HepG2 (cell line): ENCODE measurements at regions not wholly inside any gene's neighbourhood (a gene's known extent, or its start where the extent isn't known, plus 50 kb on each side); places are given as distances from the start of the nearest gene placed in this dataset.

Experiments
- ATAC-seq: fragments of 200-7000 bp; cut with Tn5 transposase; 3 replicates; pipeline ENCODE4 v1.9.1; 2020; ENCODE audit warnings: mild to moderate bottlenecking, moderate library complexity
- BruUV-seq: library from RNA; stranded (reverse); fragments of 400-500 nt; replicated peaks from 2 replicates; lab custom pipeline; 2021; lab: Mats Ljungman, UMichigan
- CTCF ChIA-PET: fragments of 300-600 bp; formaldehyde crosslinking; extraction: SDS; loops from one replicate; lab custom pipeline; 2021; ENCODE audit warnings: low total read pairs, inconsistent platforms, low intra/inter-chr PET ratio; lab: Yijun Ruan, JAX
- POLR2A ChIA-PET: fragments of 350-600 bp; sonication (Branson Sonifier 250); formaldehyde crosslinking; loops from one replicate; lab custom pipeline; 2020; ENCODE audit warnings: antibody characterized with exemption, inconsistent platforms; lab: Yijun Ruan, JAX
- DNase-seq: peaks from one replicate; pipeline ENCODE4 v3.0.0-alpha.2; 2015; ENCODE audit warnings: low spot score
- FAIRE-seq: peaks from 3 replicates; lab custom pipeline; 2011; peaks lifted over from hg19 to GRCh38; lab: Jason Lieb, UNC
- H2AFZ ChIP-seq: one replicate; pipeline ENCODE4 v1.6.1; 2011; ENCODE audit warnings: low read length, inconsistent platforms
- H3K27ac ChIP-seq: fragments of 300-600 bp; 3 replicates; pipeline ENCODE4 v1.8.0; 2011; ENCODE audit warnings: mixed run types, mild to moderate bottlenecking, mixed read lengths, low read length, inconsistent platforms; ENCODE audit not compliant: insufficient read depth; ENCODE audit errors: extremely low read length
- H3K27me3 ChIP-seq, 2 experiments: fragments of 200-600 bp in 1 of 2; 2 replicates in 1 of 2; 3 replicates in 1 of 2; pipeline versions ENCODE4 v1.6.0 to v1.8.0; 2011; ENCODE audit warnings: low read length in 2 of 2, mild to moderate bottlenecking in 2 of 2, moderate library complexity in 2 of 2, inconsistent platforms in 1 of 2; ENCODE audit not compliant: insufficient read depth in 2 of 2, control insufficient read depth in 1 of 2
- H3K36me3 ChIP-seq, 2 experiments: fragments of 200-600 bp in 1 of 2; replicated peaks in 1 of 2; 2 replicates in 1 of 2; 3 replicates in 1 of 2; pipeline versions ENCODE4 v1.5.1 to v1.8.0; 2011; ENCODE audit warnings: low read length in 2 of 2, inconsistent platforms in 1 of 2; ENCODE audit not compliant: insufficient read depth in 2 of 2, control insufficient read depth in 1 of 2
- H3K4me1 ChIP-seq: 2 replicates; pipeline ENCODE4 v1.5.1; 2012; ENCODE audit warnings: low read length, inconsistent platforms; ENCODE audit not compliant: insufficient read depth
- H3K4me2 ChIP-seq: 2 replicates; pipeline ENCODE4 v1.6.0; 2011; ENCODE audit warnings: low read depth, low read length, inconsistent platforms
- H3K4me3 ChIP-seq, 3 experiments: fragments of 200-600 bp in 1 of 3; sonication (generic), shearing (Covaris generic) in 1 of 3; replicated peaks in 1 of 3; 2 replicates each; pipeline ENCODE4 v1.5.1; 2011 to 2016; ENCODE audit warnings: low read length in 3 of 3, inconsistent platforms in 2 of 3, low read depth in 2 of 3, mild to moderate bottlenecking in 2 of 3, control low read depth in 1 of 3, mixed read lengths in 1 of 3; ENCODE audit not compliant: insufficient read depth in 1 of 3
- H3K79me2 ChIP-seq: one replicate; pipeline ENCODE4 v1.6.1; 2011; ENCODE audit warnings: low read length, inconsistent platforms; ENCODE audit not compliant: insufficient read depth
- H3K9ac ChIP-seq: 2 replicates; pipeline ENCODE4 v1.6.0; 2011; ENCODE audit warnings: mild to moderate bottlenecking, low read depth, low read length, inconsistent platforms; ENCODE audit not compliant: insufficient read depth
- H3K9me3 ChIP-seq: 2 replicates; pipeline ENCODE4 v1.5.1; 2012; ENCODE audit warnings: mild to moderate bottlenecking, low read length
- H4K20me1 ChIP-seq: 2 replicates; pipeline ENCODE4 v1.6.0; 2011; ENCODE audit warnings: inconsistent platforms, mild to moderate bottlenecking, low read length, moderate library complexity; ENCODE audit not compliant: insufficient read depth
- CREM ChIP-seq, 2 experiments: sonication (generic) in 1 of 2; formaldehyde crosslinking in 1 of 2; IDR thresholded peaks; 2 replicates each; pipeline versions ENCODE4 v1.4.0 to v1.6.1; 2016 to 2020; ENCODE audit warnings: antibody characterized with exemption in 1 of 2, mild to moderate bottlenecking in 1 of 2, missing genetic modification reagents in 1 of 2
- GTF2F1 ChIP-seq: fragments of 150-350 bp; IDR thresholded peaks from 2 replicates; pipeline ENCODE4 v1.6.1; 2014; ENCODE audit warnings: low read length
- GZF1 ChIP-seq: sonication (generic); formaldehyde crosslinking; IDR thresholded peaks from 2 replicates; pipeline ENCODE4 v1.5.1; 2020; ENCODE audit warnings: mild to moderate bottlenecking, missing genetic modification reagents
- MXD4 ChIP-seq: IDR thresholded peaks from 2 replicates; pipeline ENCODE4 v1.6.1; 2016; ENCODE audit warnings: mild to moderate bottlenecking, missing biosample characterization, missing genetic modification reagents
- PAX8 ChIP-seq: sonication (generic); formaldehyde crosslinking; IDR thresholded peaks from 2 replicates; pipeline ENCODE4 v1.8.0; 2022; ENCODE audit warnings: mild to moderate bottlenecking, missing genetic modification reagents, borderline replicate concordance
- SNAPC2 ChIP-seq: sonication (generic); formaldehyde crosslinking; IDR thresholded peaks from 2 replicates; pipeline ENCODE4 v1.8.1; 2022; ENCODE audit warnings: mild to moderate bottlenecking, missing genetic modification reagents
- TRIM24 ChIP-seq: sonication (generic); formaldehyde crosslinking; IDR thresholded peaks from 2 replicates; pipeline ENCODE4 v1.8.0; 2022; ENCODE audit warnings: mild to moderate bottlenecking, missing genetic modification reagents
- ZFP36L1 ChIP-seq: sonication (generic); formaldehyde crosslinking; IDR thresholded peaks from 2 replicates; pipeline ENCODE4 v1.8.0; 2022; ENCODE audit warnings: mild to moderate bottlenecking, missing genetic modification reagents, moderate library complexity
- ZFP90 ChIP-seq: sonication (generic); formaldehyde crosslinking; IDR thresholded peaks from 2 replicates; pipeline ENCODE4 v1.8.0; 2022; ENCODE audit warnings: missing genetic modification reagents, mild to moderate bottlenecking, inconsistent platforms, borderline replicate concordance
- ZMAT3 ChIP-seq: sonication (generic); formaldehyde crosslinking; conservative IDR thresholded peaks from 2 replicates; pipeline ENCODE4 v1.7.0; 2021; ENCODE audit warnings: missing genetic modification reagents
- ZNF121 ChIP-seq: sonication (generic); formaldehyde crosslinking; IDR thresholded peaks from 2 replicates; pipeline ENCODE4 v1.5.0; 2020; ENCODE audit warnings: mild to moderate bottlenecking, missing genetic modification reagents
- ZNF569 ChIP-seq: sonication (generic); formaldehyde crosslinking; IDR thresholded peaks from 2 replicates; pipeline ENCODE4 v1.5.0; 2020; ENCODE audit warnings: mild to moderate bottlenecking, missing genetic modification reagents, moderate library complexity, borderline replicate concordance
- ZSCAN29 ChIP-seq: sonication (generic); formaldehyde crosslinking; conservative IDR thresholded peaks from 2 replicates; pipeline ENCODE4 v1.4.0; 2020; ENCODE audit warnings: mild to moderate bottlenecking, missing genetic modification reagents
- WGBS: methylation state at CpG from one replicate; pipeline ENCODE4 v1.1.6; 2017; ENCODE audit warnings: low lambda C conversion rate; 5-methylcytosine and 5-hydroxymethylcytosine counted together
- in situ Hi-C: cut with HindIII; loops from 2 replicates; pipeline ENCODE4 v1.10.0; 2017; ENCODE audit warnings: low pct_unique_long_range_greater_than_20kb; ENCODE audit not compliant: extremely low pct_ligation_motif_present
- intact Hi-C: fragments of 100-400 bp; cut with micrococcal nuclease; formaldehyde crosslinking; loops from one replicate; pipeline ENCODE4 v1.10.0; 2022; ENCODE audit not compliant: unreplicated experiment
- TF ChIP-seq, protein P1 (sequence below): IDR thresholded peaks from 2 replicates; pipeline ENCODE4 v1.6.1; 2016; ENCODE audit warnings: low read depth, control low read depth
- TF ChIP-seq, protein P2 (sequence below): sonication (generic); formaldehyde crosslinking; IDR thresholded peaks from 2 replicates; pipeline ENCODE4 v1.4.0; 2020; ENCODE audit warnings: missing genetic modification reagents
- TF ChIP-seq, protein P3 (sequence below): IDR thresholded peaks from 2 replicates; pipeline ENCODE4 v1.6.1; 2012; ENCODE audit warnings: low read length, improper control_type of control experiment
- TF ChIP-seq, protein P4 (sequence below): sonication (generic); formaldehyde crosslinking; IDR thresholded peaks from 2 replicates; pipeline ENCODE4 v1.4.0; 2020; ENCODE audit warnings: mild to moderate bottlenecking, low read depth, missing genetic modification reagents
- TF ChIP-seq, protein P5 (sequence below), 2 experiments: fragments of 450-650 bp in 1 of 2; sonication (generic) in 1 of 2; formaldehyde crosslinking; IDR thresholded peaks; 2 replicates each; pipeline versions ENCODE4 v1.5.0 to v1.8.0; 2020 to 2022; ENCODE audit warnings: mild to moderate bottlenecking in 1 of 2, missing genetic modification reagents in 1 of 2

DNA sequence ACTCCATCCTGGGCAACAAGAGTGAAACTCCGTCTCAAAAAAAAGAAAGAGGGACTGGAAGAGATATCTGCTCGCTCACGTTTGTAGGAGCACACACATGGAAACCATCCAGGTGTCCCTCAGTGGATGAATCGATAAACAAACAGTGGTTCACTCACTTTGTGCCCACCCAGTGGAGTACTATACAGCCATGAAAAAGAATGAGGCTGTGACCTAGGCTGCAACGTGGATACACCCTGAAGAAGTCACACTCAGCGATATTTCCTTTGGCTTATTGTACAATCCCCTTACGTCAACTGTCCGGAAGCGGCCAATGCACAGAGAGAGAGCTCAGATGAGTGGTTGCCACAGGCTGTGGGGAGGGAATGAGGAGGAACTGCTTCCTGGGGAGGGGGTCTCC is 82.3 kb upstream of the PPP2R3B start:
- intact Hi-C loops (no loop called here), in situ Hi-C loops (no loop called here)
- Histone ChIP-seq H3K4me1 (no peaks in the 10 kb centered on the region), H4K20me1 (no peaks in the 10 kb centered on the region), H2AFZ (no peak overlapping the region), H3K9ac (no peak overlapping the region), H3K9me3 (no peaks in the 10 kb centered on the region), H3K36me3 (no peaks in the 10 kb centered on the region), H3K79me2 (no peaks in the 10 kb centered on the region), H3K27ac (no peak overlapping the region), H3K4me3 (no peak overlapping the region), H3K27me3 (no peaks in the 10 kb centered on the region; a peak in 1 of 5 replicates), H3K4me2 (no peak overlapping the region)
- 44% methylated on average over 9 of the region's 9 CpGs for WGBS
- CTCF ChIA-PET = no interaction called here
- POLR2A ChIA-PET = no interaction called here
- no peak for TF ChIP-seq SNAPC2
- no peak for TF ChIP-seq MXD4 (CRISPR knock-in tag)
- no peak for TF ChIP-seq GZF1
- TF ChIP-seq, protein P1, sequence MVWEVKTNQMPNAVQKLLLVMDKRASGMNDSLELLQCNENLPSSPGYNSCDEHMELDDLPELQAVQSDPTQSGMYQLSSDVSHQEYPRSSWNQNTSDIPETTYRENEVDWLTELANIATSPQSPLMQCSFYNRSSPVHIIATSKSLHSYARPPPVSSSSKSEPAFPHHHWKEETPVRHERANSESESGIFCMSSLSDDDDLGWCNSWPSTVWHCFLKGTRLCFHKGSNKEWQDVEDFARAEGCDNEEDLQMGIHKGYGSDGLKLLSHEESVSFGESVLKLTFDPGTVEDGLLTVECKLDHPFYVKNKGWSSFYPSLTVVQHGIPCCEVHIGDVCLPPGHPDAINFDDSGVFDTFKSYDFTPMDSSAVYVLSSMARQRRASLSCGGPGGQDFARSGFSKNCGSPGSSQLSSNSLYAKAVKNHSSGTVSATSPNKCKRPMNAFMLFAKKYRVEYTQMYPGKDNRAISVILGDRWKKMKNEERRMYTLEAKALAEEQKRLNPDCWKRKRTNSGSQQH (CRISPR knock-in tag) = no peak
- TF ChIP-seq, protein P2, sequence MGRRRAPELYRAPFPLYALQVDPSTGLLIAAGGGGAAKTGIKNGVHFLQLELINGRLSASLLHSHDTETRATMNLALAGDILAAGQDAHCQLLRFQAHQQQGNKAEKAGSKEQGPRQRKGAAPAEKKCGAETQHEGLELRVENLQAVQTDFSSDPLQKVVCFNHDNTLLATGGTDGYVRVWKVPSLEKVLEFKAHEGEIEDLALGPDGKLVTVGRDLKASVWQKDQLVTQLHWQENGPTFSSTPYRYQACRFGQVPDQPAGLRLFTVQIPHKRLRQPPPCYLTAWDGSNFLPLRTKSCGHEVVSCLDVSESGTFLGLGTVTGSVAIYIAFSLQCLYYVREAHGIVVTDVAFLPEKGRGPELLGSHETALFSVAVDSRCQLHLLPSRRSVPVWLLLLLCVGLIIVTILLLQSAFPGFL (CRISPR knock-in tag) = no peak
- no peak for TF ChIP-seq ZSCAN29
- no peak for TF ChIP-seq ZNF569
- no peak for TF ChIP-seq ZFP90 (CRISPR knock-in tag)
- TF ChIP-seq, protein P3, sequence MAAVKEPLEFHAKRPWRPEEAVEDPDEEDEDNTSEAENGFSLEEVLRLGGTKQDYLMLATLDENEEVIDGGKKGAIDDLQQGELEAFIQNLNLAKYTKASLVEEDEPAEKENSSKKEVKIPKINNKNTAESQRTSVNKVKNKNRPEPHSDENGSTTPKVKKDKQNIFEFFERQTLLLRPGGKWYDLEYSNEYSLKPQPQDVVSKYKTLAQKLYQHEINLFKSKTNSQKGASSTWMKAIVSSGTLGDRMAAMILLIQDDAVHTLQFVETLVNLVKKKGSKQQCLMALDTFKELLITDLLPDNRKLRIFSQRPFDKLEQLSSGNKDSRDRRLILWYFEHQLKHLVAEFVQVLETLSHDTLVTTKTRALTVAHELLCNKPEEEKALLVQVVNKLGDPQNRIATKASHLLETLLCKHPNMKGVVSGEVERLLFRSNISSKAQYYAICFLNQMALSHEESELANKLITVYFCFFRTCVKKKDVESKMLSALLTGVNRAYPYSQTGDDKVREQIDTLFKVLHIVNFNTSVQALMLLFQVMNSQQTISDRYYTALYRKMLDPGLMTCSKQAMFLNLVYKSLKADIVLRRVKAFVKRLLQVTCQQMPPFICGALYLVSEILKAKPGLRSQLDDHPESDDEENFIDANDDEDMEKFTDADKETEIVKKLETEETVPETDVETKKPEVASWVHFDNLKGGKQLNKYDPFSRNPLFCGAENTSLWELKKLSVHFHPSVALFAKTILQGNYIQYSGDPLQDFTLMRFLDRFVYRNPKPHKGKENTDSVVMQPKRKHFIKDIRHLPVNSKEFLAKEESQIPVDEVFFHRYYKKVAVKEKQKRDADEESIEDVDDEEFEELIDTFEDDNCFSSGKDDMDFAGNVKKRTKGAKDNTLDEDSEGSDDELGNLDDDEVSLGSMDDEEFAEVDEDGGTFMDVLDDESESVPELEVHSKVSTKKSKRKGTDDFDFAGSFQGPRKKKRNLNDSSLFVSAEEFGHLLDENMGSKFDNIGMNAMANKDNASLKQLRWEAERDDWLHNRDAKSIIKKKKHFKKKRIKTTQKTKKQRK = no peak
- no peak for TF ChIP-seq ZNF121 (CRISPR knock-in tag)
- TF ChIP-seq PAX8 = no peak
- TF ChIP-seq CREM (IDR thresholded peaks at IDR 0.05) = no peak
- no peak for TF ChIP-seq CREM (CRISPR knock-in tag; IDR thresholded peaks at IDR 0.05)
- no peak for TF ChIP-seq ZFP36L1 (CRISPR knock-in tag)
- TF ChIP-seq, protein P4, sequence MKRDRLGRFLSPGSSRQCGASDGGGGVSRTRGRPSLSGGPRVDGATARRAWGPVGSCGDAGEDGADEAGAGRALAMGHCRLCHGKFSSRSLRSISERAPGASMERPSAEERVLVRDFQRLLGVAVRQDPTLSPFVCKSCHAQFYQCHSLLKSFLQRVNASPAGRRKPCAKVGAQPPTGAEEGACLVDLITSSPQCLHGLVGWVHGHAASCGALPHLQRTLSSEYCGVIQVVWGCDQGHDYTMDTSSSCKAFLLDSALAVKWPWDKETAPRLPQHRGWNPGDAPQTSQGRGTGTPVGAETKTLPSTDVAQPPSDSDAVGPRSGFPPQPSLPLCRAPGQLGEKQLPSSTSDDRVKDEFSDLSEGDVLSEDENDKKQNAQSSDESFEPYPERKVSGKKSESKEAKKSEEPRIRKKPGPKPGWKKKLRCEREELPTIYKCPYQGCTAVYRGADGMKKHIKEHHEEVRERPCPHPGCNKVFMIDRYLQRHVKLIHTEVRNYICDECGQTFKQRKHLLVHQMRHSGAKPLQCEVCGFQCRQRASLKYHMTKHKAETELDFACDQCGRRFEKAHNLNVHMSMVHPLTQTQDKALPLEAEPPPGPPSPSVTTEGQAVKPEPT (CRISPR knock-in tag) = no peak
- no peak for TF ChIP-seq ZMAT3 (CRISPR knock-in tag)
- TF ChIP-seq, protein P5, sequence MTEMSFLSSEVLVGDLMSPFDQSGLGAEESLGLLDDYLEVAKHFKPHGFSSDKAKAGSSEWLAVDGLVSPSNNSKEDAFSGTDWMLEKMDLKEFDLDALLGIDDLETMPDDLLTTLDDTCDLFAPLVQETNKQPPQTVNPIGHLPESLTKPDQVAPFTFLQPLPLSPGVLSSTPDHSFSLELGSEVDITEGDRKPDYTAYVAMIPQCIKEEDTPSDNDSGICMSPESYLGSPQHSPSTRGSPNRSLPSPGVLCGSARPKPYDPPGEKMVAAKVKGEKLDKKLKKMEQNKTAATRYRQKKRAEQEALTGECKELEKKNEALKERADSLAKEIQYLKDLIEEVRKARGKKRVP (CRISPR knock-in tag; IDR thresholded peaks at IDR 0.05) = no peak
- no peak for TF ChIP-seq TRIM24 (CRISPR knock-in tag)
- no peak for TF ChIP-seq GTF2F1
- no peak for ATAC-seq
- DNase-seq = no peak
- BruUV-seq = no TSS peak
- no peak for FAIRE-seq
